Neural progenitor cell (in vitro differentiated cells): ENCODE measurements at regions not wholly inside any gene's neighbourhood (a gene's known extent, or its start where the extent isn't known, plus 50 kb on each side); places are given as distances from the start of the nearest gene placed in this dataset.

Experiments
- CTCF ChIP-seq: fragments of 200-600 bp; sonication (generic); IDR thresholded peaks from 2 replicates; pipeline ENCODE4 v1.5.1; 2017; ENCODE audit warnings: antibody characterized with exemption, mild to moderate bottlenecking
- EZH2phosphoT487 ChIP-seq: fragments of 200-600 bp; sonication (generic); IDR thresholded peaks from 2 replicates; pipeline ENCODE4 v1.6.1; 2017; ENCODE audit warnings: antibody characterized with exemption

- TF ChIP-seq CTCF (no peak), EZH2phosphoT487 (no peak)
Observed at GRCh38 chr4:20028645-20029044, 223.1 kb upstream of the SLIT2 start.
